ENCODE measurements at regions not wholly inside any gene's neighbourhood (a gene's known extent, or its start where the extent isn't known, plus 50 kb on each side); places are given as distances from the start of the nearest gene placed in this dataset.

- no peak overlapping the region for H3K4me3 ChIP-seq
- no peak overlapping the region for H3K27ac ChIP-seq
- H3K4me1 ChIP-seq: peaks cover 4% of the 10 kb centered on the region
- no peaks in the 10 kb centered on the region for H3K36me3 ChIP-seq
- no peak for DNase-seq
- H3K27me3 ChIP-seq: no peaks in the 10 kb centered on the region
- H3K9me3 ChIP-seq (replicated peaks): no peaks in the 10 kb centered on the region
Measured at GRCh38 chr13:85521657-85522056, 277.6 kb downstream of the SLITRK6 start.

GRCh38 chr13:85520445-85520844, 278.8 kb downstream of the SLITRK6 start:
- H3K9me3 ChIP-seq (replicated peaks): no peaks in the 10 kb centered on the region
- no peak overlapping the region for H3K4me3 ChIP-seq
- no peak overlapping the region for H3K27ac ChIP-seq
- no peak for DNase-seq
- H3K36me3 ChIP-seq: no peaks in the 10 kb centered on the region
- no peaks in the 10 kb centered on the region for H3K27me3 ChIP-seq
- H3K4me1 ChIP-seq: peaks cover 4% of the 10 kb centered on the region; the same call in 1 of the 2 replicates

DNA sequence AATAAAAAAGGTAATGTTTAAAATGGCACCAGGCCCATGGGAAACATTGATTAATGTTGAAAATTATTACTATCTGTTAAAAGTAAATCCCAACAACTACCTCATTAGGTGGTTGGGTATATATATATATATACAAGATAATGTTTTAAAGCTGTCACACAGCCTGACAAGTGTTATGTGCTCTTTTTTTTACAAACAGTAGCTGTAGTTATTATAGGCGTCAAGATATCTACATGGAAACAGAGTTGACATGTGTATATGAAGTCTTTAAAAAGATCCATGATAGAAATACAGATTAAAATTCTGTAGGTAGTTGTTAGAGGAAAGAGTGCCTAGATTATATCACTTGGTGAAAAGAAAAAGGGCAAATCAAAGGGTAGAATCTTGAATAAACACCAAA, 279.9 kb downstream of the SLITRK6 start:
- Histone ChIP-seq H3K9me3 (replicated peaks) (no peaks in the 10 kb centered on the region), H3K4me3 (no peak overlapping the region), H3K27me3 (no peaks in the 10 kb centered on the region), H3K4me1 (no peaks in the 10 kb centered on the region), H3K36me3 (no peaks in the 10 kb centered on the region), H3K27ac (no peak overlapping the region)
- DNase-seq: no peak

DNA sequence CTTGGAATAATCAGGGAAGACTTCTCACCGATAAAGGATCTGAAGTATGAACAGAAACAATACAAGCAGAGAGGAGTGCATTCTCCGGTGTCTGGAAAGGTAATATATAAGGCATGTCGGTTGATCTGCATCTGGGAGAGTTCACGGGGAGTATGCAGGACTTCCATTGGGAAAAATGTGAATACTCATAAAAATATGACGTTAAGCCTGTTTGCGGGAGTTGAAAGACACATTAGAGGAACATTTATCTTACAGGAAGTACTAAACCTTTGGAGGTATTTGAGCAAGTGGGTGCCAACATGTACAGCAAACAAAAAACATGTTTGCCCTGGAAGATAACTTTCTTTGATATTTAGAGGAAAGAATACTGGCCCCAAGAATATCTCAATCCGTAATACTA, 286.8 kb downstream of the SLITRK6 start:
- Histone ChIP-seq H3K4me1 (no peaks in the 10 kb centered on the region), H3K9me3 (replicated peaks) (no peaks in the 10 kb centered on the region), H3K27me3 (no peaks in the 10 kb centered on the region), H3K27ac (no peak overlapping the region), H3K4me3 (no peak overlapping the region), H3K36me3 (no peaks in the 10 kb centered on the region)
- DNase-seq: no peak

- H3K36me3 ChIP-seq: no peaks in the 10 kb centered on the region
- H3K27ac ChIP-seq: no peak overlapping the region
- H3K9me3 ChIP-seq (replicated peaks): no peaks in the 10 kb centered on the region
- no peak overlapping the region for H3K4me3 ChIP-seq
- no peaks in the 10 kb centered on the region for H3K4me1 ChIP-seq
- no peak for DNase-seq
- H3K27me3 ChIP-seq: no peaks in the 10 kb centered on the region
Measured at GRCh38 chr13:85509512-85509911, 289.7 kb downstream of the SLITRK6 start.

DNA sequence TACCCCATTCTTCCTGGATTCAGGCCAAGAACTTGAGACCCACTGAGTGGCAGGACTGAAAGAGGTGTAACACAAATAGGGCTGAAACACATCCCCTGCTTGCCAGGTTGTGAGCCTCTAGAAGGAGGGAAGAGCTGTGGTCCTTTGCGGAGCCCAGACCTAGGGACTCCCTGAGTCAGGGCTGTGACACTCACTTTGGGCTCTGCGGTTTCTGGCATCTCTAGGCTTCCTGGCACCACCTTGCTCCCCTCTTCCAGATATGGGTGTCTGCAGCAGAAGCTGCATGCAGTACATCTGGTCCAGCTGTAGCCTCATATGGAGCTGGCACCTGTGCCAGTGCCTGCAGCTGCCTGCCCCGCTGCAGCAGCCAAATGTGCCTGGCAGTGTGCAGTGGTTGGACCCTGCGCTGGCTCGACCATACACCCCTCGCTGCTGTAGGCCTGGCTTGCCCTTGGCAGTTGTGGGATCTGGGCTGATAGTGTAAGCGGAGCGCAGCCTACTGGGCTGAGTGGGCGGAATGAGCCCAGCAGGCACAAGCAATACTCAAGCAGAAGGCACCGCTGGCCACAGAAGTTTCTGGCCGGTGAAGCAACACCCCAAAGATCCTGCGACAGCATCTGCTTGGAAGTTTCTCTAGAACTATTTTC, 290.4 kb downstream of the SLITRK6 start:
- H3K4me1 ChIP-seq: no peaks in the 10 kb centered on the region

DNA sequence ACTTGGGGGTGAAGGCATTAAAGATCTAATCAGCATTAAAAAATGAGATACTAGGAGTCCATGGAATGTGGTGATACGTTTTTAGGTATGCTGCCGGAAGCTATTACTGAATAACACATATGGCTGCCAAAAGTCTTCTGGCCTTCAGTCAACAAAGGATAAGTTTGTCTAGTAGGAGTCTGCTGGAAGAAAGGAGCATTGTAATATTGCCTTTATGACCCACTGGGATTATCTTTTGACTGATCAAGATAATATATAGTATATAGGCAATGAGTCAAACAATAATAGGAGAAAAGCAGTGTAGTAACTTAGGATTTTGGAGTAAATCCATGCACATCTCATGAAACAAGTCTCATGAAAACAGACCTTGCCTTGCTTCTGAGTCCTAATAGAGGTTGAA, 295.4 kb downstream of the SLITRK6 start:
- no peak overlapping the region for H3K27ac ChIP-seq
- no peak for DNase-seq
- no peaks in the 10 kb centered on the region for H3K27me3 ChIP-seq
- no peaks in the 10 kb centered on the region for H3K9me3 ChIP-seq (replicated peaks)
- no peak overlapping the region for H3K4me3 ChIP-seq
- H3K36me3 ChIP-seq: no peaks in the 10 kb centered on the region
- H3K4me1 ChIP-seq: no peaks in the 10 kb centered on the region

More for the DNA sequence above, 290.4 kb downstream of the SLITRK6 start:
- H3K27me3 ChIP-seq: no peaks in the 10 kb centered on the region
- H3K4me3 ChIP-seq: no peak overlapping the region
- no peak overlapping the region for H3K27ac ChIP-seq
- no peak for DNase-seq
- no peaks in the 10 kb centered on the region for H3K36me3 ChIP-seq
- no peaks in the 10 kb centered on the region for H3K9me3 ChIP-seq (replicated peaks)

DNA sequence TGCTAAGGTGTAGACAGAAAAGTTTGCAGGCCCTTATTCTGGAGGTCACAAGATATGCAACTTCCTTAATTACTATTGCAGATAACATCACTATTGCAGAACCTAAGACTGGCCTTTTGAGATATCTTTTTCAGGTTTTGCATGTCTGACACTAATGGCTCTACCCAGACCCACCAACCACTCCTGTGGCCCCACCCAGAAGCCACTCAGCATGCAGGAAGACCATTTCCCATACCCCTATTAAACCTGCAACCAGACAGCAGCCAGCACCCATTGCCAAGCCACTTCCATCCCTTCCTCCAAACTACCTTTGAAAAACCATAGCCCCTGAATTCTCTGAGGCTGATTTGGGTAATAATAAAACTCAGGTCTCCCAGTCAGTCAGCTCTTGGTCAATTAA, 297.6 kb downstream of the SLITRK6 start:
- Histone ChIP-seq H3K36me3 (no peaks in the 10 kb centered on the region), H3K27ac (no peak overlapping the region), H3K27me3 (no peaks in the 10 kb centered on the region), H3K9me3 (replicated peaks) (no peaks in the 10 kb centered on the region), H3K4me1 (no peaks in the 10 kb centered on the region), H3K4me3 (no peak overlapping the region)
- DNase-seq: no peak

DNA sequence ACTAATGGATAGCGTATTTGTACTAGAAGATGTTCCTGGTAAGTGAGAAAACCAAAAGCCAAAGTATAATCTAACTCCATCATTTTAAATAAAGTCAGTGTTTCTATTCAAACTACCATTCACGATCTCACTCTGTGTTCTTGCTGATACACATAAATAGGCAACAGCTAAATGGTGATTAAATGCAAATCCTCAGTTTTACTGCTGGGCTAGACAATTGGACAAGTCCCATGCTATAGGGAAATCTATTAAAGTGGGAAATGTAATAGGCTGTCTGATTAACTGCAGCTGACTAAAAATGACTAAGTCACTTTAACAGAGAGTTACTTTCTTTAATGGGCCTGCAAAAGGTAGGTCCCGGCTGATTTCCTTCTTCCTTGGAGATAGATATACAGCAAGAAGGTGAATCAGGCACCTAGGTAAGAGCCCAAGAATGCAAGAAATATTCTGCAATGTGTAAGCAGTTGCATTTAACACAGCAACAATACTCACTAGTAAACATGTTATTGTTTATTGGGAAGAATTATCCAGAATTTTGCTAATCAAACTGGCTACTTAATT, 298.4 kb downstream of the SLITRK6 start:
- H3K4me3 ChIP-seq: no peak overlapping the region
- no peaks in the 10 kb centered on the region for H3K4me1 ChIP-seq
- no peaks in the 10 kb centered on the region for H3K27me3 ChIP-seq
- no peak for DNase-seq
- no peaks in the 10 kb centered on the region for H3K9me3 ChIP-seq (replicated peaks)
- H3K27ac ChIP-seq: no peak overlapping the region
- no peaks in the 10 kb centered on the region for H3K36me3 ChIP-seq

DNA sequence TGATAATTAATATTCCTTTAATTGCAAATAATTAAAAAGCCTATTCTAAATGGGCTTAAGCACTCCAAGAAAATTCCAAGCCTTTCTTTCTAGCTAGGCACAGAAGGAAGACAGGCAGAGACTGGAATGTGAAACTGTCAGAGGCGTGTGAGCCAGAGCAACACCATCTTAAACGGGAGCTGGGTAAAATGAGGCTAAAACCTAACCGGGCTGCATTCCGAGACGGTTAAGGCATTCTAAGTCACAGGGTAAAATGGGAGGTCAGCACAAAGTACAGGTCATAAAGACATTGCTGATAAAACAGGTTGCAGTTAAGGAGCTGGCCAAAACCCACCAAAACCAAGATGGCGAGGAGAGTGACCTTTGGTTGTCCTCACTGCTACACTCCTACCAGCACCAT, 300.4 kb downstream of the SLITRK6 start:
- Histone ChIP-seq H3K27me3 (no peaks in the 10 kb centered on the region), H3K9me3 (replicated peaks) (no peaks in the 10 kb centered on the region), H3K36me3 (no peaks in the 10 kb centered on the region), H3K4me3 (no peak overlapping the region), H3K27ac (no peak overlapping the region), H3K4me1 (no peaks in the 10 kb centered on the region)
- DNase-seq: no peak

- no peak overlapping the region for H3K4me3 ChIP-seq
- peak; percentile 9 to 26 for DNase-seq
- H3K27ac ChIP-seq: no peak overlapping the region
- no peaks in the 10 kb centered on the region for H3K9me3 ChIP-seq (replicated peaks)
- no peaks in the 10 kb centered on the region for H3K27me3 ChIP-seq
- H3K36me3 ChIP-seq: no peaks in the 10 kb centered on the region
- H3K4me1 ChIP-seq: no peaks in the 10 kb centered on the region
Measured at GRCh38 chr13:85497652-85498051, 301.6 kb downstream of the SLITRK6 start.

DNA sequence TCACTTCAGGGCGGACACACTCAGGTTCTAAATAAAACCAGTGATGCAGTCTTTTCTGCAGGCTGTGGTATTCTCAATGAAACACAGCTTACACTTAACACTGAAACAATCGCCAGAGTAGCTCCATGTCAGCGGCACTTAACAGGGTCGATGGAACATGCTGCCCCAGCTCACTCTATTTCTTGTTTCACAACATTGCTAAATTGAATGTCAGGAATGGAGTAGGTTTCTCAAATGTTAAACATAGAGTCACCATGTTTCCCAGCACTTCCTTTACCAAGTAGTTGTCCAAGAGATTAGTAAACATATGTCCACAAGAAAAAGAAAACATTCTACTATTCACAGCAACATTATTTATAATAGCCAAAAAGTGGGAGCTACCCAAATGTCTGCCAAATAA, 306.9 kb downstream of the SLITRK6 start:
- no peaks in the 10 kb centered on the region for H3K4me1 ChIP-seq
- H3K4me3 ChIP-seq: no peak overlapping the region
- no peaks in the 10 kb centered on the region for H3K27me3 ChIP-seq
- no peak overlapping the region for H3K27ac ChIP-seq
- no peak for DNase-seq
- no peaks in the 10 kb centered on the region for H3K36me3 ChIP-seq
- no peaks in the 10 kb centered on the region for H3K9me3 ChIP-seq (replicated peaks)

GRCh38 chr13:85486663-85487062, 312.6 kb downstream of the SLITRK6 start:
- no peaks in the 10 kb centered on the region for H3K27me3 ChIP-seq
- no peak overlapping the region for H3K4me3 ChIP-seq
- no peaks in the 10 kb centered on the region for H3K36me3 ChIP-seq
- no peaks in the 10 kb centered on the region for H3K4me1 ChIP-seq
- no peak overlapping the region for H3K27ac ChIP-seq
- DNase-seq: no peak
- no peaks in the 10 kb centered on the region for H3K9me3 ChIP-seq (replicated peaks)

DNA sequence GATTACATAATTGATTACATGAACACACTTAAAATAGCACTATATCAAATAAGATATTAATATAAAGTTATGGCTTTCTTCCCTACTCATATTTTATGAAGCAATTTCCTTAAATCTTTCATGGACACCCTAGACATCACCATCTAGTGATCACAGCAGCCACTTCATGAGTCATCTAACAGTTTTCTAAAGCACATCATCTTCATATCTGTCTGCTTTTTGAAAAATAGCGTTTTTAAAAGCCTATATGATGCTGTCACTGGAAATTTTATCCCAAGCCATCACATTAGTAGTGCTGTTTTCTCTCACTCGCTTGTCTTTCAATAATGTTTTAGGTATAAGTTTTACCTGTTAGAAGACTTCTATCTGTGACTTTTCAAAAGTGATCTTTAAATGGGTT, 326.1 kb downstream of the SLITRK6 start:
- H3K36me3 ChIP-seq: no peaks in the 10 kb centered on the region
- H3K9me3 ChIP-seq (replicated peaks): no peaks in the 10 kb centered on the region
- H3K27me3 ChIP-seq: no peaks in the 10 kb centered on the region
- H3K27ac ChIP-seq: no peak overlapping the region
- H3K4me3 ChIP-seq: no peak overlapping the region
- no peaks in the 10 kb centered on the region for H3K4me1 ChIP-seq
- DNase-seq: no peak

- Histone ChIP-seq H3K36me3 (no peaks in the 10 kb centered on the region), H3K9me3 (replicated peaks) (no peaks in the 10 kb centered on the region), H3K27ac (no peak overlapping the region), H3K4me1 (no peaks in the 10 kb centered on the region), H3K27me3 (no peaks in the 10 kb centered on the region), H3K4me3 (no peak overlapping the region)
- DNase-seq: no peak
Measured at GRCh38 chr13:85469320-85469719, 329.9 kb downstream of the SLITRK6 start.

GRCh38 chr13:85462792-85463425, 336.3 kb downstream of the SLITRK6 start:
- no peaks in the 10 kb centered on the region for H3K36me3 ChIP-seq
- no peaks in the 10 kb centered on the region for H3K4me1 ChIP-seq
- no peaks in the 10 kb centered on the region for H3K9me3 ChIP-seq (replicated peaks)
- no peak overlapping the region for H3K4me3 ChIP-seq
- H3K27ac ChIP-seq: no peak overlapping the region
- no peaks in the 10 kb centered on the region for H3K27me3 ChIP-seq
- DNase-seq: no peak

Measured in SJCRH30 (cell line).